Type B pancreatic cell (in vitro differentiated cells): ENCODE measurements at regions not wholly inside any gene's neighbourhood (a gene's known extent, or its start where the extent isn't known, plus 50 kb on each side); places are given as distances from the start of the nearest gene placed in this dataset.

Experiments used
- DNase-seq: peaks from one replicate; pipeline ENCODE4 v3.0.0; 2021; ENCODE audit warnings: mixed read lengths; ENCODE audit not compliant: unreplicated experiment; ENCODE audit errors: extremely low spot score
- H3K27ac Mint-ChIP-seq: 2 replicates; pipeline ENCODE4 v1.8.0; 2021; ENCODE audit warnings: mild to moderate bottlenecking, mixed read lengths
- H3K27me3 Mint-ChIP-seq: 2 replicates; pipeline ENCODE4 v1.8.0; 2021; ENCODE audit warnings: mixed read lengths
- H3K36me3 Mint-ChIP-seq: 2 replicates; pipeline ENCODE4 v1.8.0; 2021; ENCODE audit warnings: mixed read lengths
- H3K4me1 Mint-ChIP-seq: one replicate; pipeline ENCODE4 v1.8.0; 2021; ENCODE audit warnings: mixed read lengths; ENCODE audit not compliant: unreplicated experiment
- H3K4me3 Mint-ChIP-seq: 2 replicates; pipeline ENCODE4 v1.8.0; 2021; ENCODE audit warnings: mild to moderate bottlenecking, mixed read lengths
- H3K9me3 Mint-ChIP-seq: 2 replicates; pipeline ENCODE4 v1.8.0; 2021; ENCODE audit warnings: mixed read lengths
- TF ChIP-seq, protein P1 (sequence below): fragments of 200-600 bp; sonication (generic); conservative IDR thresholded peaks from 2 replicates; pipeline ENCODE4 v1.5.0; 2021; ENCODE audit warnings: antibody characterized with exemption, mild to moderate bottlenecking

DNA sequence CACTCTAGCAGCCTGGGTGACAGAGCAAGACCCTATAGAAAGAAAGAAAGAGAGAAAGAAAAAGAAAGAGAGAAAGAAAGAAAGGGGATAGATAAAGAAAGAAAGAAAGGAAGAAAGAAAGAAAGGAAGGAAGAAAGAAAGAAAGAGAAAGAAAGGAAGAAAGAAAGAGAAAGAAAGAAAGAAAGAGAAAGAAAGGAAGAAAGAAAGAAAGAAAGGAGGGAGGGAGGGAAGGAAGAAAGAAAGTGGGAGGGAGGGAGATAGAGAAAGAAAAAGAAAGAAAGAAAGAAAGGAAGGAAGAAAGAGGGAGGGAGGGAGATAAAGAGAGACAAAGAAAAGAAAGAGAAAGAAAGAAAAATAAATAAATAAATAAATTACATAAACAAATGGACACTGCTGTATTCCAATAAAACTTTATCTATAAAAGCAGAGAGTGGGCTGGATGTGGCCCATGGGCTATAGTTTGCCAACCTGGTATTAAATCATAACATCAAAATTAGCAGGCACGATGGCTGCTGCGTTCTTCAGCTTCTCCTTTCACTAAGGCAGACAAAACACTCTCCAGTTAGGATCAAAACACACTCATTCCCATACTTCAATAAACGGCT lies 165.0 kb downstream of the ZNF674 start:
- no peaks in the 10 kb centered on the region for H3K27me3 Mint-ChIP-seq
- no peaks in the 10 kb centered on the region for H3K4me1 Mint-ChIP-seq
- no peak overlapping the region for H3K27ac Mint-ChIP-seq

DNA sequence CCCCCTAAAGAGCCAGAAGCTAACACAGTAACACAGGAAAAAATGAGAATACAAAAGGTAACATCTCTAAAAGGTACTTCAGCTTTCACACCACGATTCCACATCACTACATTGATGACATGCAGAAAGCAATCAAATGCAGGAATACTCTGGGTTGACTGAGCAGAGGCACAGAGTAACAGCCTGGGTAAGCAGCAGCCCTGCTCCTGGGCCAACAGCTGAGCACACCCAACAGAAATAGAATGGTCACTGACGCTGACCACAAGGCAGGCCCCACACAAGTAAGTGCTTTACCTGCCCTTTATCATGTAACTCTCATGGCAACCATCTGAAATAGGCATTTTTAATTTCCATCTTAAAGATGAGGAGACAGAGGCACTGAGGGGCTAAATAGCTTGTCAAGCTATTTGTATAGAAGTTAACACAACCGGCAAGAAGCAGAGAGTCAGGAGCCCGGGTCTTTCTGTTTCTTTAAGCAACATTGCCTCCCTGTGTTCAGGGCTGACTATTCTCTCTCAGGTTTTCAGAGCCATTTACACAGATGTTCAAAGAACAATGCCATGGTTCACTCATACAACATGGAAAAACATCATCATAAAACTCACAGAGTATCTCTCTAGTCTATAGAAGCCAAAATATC lies 168.9 kb downstream of the ZNF674 start:
- Mint-ChIP-seq H3K9me3 (no peaks in the 10 kb centered on the region), H3K4me1 (no peaks in the 10 kb centered on the region), H3K36me3 (no peaks in the 10 kb centered on the region), H3K27ac (peak overlapping the region; percentile 42), H3K27me3 (no peaks in the 10 kb centered on the region), H3K4me3 (no peak overlapping the region)
- DNase-seq, result no peak
- TF ChIP-seq, protein P1, sequence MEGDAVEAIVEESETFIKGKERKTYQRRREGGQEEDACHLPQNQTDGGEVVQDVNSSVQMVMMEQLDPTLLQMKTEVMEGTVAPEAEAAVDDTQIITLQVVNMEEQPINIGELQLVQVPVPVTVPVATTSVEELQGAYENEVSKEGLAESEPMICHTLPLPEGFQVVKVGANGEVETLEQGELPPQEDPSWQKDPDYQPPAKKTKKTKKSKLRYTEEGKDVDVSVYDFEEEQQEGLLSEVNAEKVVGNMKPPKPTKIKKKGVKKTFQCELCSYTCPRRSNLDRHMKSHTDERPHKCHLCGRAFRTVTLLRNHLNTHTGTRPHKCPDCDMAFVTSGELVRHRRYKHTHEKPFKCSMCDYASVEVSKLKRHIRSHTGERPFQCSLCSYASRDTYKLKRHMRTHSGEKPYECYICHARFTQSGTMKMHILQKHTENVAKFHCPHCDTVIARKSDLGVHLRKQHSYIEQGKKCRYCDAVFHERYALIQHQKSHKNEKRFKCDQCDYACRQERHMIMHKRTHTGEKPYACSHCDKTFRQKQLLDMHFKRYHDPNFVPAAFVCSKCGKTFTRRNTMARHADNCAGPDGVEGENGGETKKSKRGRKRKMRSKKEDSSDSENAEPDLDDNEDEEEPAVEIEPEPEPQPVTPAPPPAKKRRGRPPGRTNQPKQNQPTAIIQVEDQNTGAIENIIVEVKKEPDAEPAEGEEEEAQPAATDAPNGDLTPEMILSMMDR, result peak; percentile 69

More for the DNA sequence above, 165.0 kb downstream of the ZNF674 start:
- Mint-ChIP-seq H3K4me3 (no peak overlapping the region), H3K9me3 (no peaks in the 10 kb centered on the region), H3K36me3 (no peaks in the 10 kb centered on the region)
- TF ChIP-seq, protein P1, result no peak
- DNase-seq, result no peak

DNA sequence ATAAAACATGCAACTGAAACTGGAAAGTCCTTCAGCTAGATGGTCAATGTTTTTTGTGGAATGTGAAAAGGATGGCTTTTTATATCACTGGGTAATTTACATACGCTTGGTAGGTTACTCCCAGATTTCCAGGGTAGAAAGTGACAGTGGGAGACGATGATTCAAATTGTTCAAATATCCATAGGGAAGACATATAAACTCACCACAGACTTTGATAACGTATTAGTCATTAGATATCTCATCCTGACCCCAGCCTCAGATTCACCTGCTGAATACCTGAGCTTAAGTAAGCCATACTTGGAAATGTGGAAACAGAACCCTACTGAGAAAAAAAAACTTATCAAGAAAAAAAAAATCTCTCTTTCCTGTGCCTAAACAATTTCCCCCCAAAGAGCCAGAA lies 169.4 kb downstream of the ZNF674 start:
- Mint-ChIP-seq H3K27ac (peak overlapping the region; percentile 42), H3K9me3 (no peaks in the 10 kb centered on the region), H3K4me1 (no peaks in the 10 kb centered on the region)

DNA sequence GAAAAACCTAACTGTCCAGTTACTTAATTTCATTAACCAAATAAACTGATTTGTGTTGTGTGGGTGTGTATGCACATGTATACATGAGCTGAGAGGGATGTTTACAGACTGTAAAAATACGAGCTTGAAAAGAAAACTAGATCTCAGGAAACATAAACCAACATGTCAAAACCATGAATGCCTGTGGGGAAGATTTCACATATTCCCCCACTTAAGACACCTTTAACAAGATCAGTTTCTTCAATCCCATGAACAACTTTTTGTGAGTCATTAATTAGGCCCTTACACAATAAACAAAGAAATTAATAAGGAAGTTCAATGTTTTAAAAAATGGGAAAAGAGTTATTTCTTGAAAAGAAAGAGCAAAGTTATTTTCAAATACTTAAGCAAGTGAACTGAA lies 170.8 kb downstream of the ZNF674 start:
- Mint-ChIP-seq H3K4me3 (no peak overlapping the region), H3K27ac (no peak overlapping the region)

More for the DNA sequence above, 169.4 kb downstream of the ZNF674 start:
- Mint-ChIP-seq H3K4me3 (no peak overlapping the region), H3K36me3 (no peaks in the 10 kb centered on the region), H3K27me3 (no peaks in the 10 kb centered on the region)
- no peak for DNase-seq
- TF ChIP-seq, protein P1, result no peak

DNA sequence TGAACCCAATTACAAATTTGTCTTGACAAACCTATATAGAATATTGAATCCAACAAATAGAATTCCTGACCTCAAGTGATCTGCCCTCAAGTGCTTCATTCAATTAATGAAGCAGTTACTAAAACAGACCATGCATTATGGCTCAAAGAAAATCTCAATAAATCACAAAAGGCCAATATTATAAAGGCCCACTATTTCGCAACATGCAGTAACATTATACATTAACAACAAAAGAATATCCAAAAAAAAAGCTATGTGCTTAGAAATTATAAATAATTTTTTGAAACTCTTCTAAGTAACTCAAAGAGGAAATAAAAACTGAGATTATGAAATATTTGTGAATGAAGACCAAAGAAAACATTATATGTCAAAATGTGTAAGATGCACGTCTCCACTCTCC lies 177.7 kb downstream of the ZNF674 start:
- TF ChIP-seq, protein P1, result no peak
- no peak overlapping the region for H3K27ac Mint-ChIP-seq
- DNase-seq, result no peak
- no peaks in the 10 kb centered on the region for H3K27me3 Mint-ChIP-seq
- peaks cover 4% of the 10 kb centered on the region for H3K9me3 Mint-ChIP-seq
- no peak overlapping the region for H3K4me3 Mint-ChIP-seq
- H3K36me3 Mint-ChIP-seq, result no peaks in the 10 kb centered on the region
- peaks cover 7% of the 10 kb centered on the region for H3K4me1 Mint-ChIP-seq

More for the DNA sequence above, 170.8 kb downstream of the ZNF674 start:
- Mint-ChIP-seq H3K27me3 (no peaks in the 10 kb centered on the region), H3K9me3 (no peaks in the 10 kb centered on the region), H3K4me1 (no peaks in the 10 kb centered on the region), H3K36me3 (no peaks in the 10 kb centered on the region)
- no peak for DNase-seq
- TF ChIP-seq, protein P1, result no peak
